Skeletal muscle cell (primary cell): ENCODE measurements at regions not wholly inside any gene's neighbourhood (a gene's known extent, or its start where the extent isn't known, plus 50 kb on each side); places are given as distances from the start of the nearest gene placed in this dataset.
A peak's percentile ranks its signal among the peaks of the same experiment; 100 is the strongest.

ENCODE experiments used
- DNase-seq: peaks from one replicate; pipeline ENCODE4 v3.0.0-alpha.2; 2010; ENCODE audit warnings: low read depth
- H3K4me3 ChIP-seq: 2 replicates; pipeline ENCODE4 v1.5.1; 2011; ENCODE audit warnings: low read depth, mild to moderate bottlenecking, control low read depth, low read length, moderate library complexity

DNA sequence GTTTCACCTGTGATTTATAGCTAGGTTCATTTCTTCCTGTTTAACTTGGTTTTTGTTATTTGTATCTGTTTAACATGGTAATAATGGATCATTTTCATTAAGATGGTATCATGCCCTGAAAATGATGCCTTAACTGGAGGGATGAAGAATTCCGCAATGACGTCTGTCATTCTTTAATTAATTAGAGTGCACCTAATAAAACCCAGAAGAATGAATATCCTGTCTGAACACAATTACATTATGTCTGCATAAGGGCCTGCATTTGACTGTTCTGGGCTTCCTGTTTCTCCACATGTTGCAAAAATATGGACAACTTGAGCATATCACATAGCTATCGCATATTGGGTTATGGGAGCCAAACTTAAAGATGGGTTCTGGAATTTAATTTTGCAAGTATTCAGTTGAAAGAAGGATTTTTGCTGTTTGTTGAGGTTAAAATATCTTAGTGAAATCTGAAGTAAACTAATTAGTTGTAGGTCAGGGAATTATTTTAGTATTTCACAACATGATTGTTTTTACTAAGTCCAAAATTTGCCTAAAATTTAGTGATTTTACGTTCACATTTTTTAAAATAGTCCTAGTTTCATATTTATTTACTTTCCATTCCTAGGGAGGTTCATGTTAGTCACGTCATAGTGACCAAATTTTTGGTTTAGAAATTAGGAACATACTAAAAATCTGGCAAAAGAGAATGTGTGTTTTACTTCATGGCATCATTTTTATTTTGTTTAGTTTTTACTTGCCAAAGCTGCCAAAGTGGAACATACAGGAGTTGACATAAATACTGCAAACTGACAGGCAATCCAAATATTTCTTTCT lies 321.0 kb upstream of the TGFBR2 start:
- H3K4me3 ChIP-seq, result no peak overlapping the region
- no peak for DNase-seq

GRCh38 chr3:30286007-30286669 lies 320.3 kb upstream of the TGFBR2 start:
- H3K4me3 ChIP-seq, result no peak overlapping the region
- peak; percentile 98 for DNase-seq

DNA sequence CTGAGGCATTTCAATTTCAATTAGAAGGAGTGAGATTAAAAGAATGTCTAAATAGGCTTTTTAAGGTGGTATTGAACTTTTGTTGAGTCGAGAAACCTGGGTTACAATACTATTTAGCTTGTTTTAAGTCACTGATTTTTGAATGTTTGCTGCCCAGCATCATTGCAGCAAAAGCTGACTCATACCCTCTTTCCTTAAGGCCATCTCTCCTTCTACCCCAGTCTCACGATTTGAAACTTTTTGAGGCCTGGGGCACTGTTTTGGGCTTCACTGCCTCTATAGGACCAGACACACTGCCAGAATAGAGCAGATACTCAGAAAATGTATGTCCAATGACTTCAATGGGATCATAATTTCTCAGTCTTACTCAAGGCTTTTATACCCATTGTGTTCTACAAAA lies 319.6 kb upstream of the TGFBR2 start:
- no peak for DNase-seq
- no peak overlapping the region for H3K4me3 ChIP-seq

DNA sequence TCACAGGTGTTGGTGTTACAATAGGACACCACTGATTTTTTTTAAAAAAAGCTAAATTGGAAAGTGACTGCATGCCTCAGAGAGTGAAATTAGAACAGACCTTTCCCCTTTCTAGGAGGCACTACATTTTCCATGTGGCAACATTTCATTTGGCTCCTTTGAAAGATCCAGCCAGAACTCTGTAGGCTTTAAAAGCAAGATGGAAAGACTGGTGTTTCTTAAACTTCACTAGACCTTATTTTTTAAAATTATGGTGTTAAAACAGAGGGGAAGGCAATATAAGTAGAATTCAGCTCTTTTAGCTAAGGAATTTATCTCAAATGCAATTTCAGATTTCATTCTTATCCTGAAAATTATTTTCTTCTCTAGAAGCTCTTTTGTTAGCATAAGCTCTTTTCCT lies 317.6 kb upstream of the TGFBR2 start:
- H3K4me3 ChIP-seq, result no peak overlapping the region
- no peak for DNase-seq

DNA sequence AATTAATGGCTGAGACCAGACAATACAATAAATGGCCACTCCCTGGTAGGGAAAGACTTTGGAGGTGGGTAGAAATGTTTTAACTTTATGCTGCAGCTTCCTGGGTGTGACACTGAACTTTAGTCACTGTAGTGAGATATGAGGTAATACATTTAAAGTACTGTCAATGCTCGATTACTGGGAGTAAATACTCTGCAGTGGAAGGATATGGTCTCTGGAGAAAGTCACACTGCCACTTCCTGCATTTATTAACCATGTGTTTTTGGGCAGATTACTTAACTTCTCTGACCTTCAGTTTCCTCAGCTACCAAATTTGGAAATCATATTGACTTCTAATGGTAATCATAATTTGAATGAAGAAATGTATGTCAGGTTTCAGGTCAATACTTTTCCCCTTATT lies 317.1 kb upstream of the TGFBR2 start:
- H3K4me3 ChIP-seq, result no peak overlapping the region
- DNase-seq, result no peak

DNA sequence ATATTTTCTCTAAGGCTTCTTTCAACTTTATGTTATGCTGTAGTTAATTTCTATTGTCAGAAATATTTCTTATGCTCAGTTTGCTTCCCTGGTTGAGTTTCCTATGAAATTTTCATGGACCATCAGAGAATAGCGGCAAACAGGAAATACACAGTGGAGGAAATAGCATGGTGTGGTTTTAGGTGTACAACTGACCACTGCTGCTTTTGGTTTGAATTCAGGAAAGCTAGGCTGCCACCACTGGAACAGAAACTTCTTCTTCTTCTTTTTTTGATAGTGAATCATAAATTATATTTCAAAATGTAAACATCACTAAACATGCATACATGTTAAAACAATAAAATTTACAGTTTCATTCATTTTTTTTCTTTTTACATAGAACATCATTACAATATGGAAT lies 316.6 kb upstream of the TGFBR2 start:
- no peak overlapping the region for H3K4me3 ChIP-seq
- DNase-seq, result no peak

- DNase-seq, result no peak
- H3K4me3 ChIP-seq, result no peak overlapping the region
These were observed 315.9 kb upstream of the TGFBR2 start for GRCh38 chr3:30290479-30290878.

- peak; percentile 76 for DNase-seq
- no peak overlapping the region for H3K4me3 ChIP-seq
These were observed 314.1 kb upstream of the TGFBR2 start for GRCh38 chr3:30292192-30292893.

DNA sequence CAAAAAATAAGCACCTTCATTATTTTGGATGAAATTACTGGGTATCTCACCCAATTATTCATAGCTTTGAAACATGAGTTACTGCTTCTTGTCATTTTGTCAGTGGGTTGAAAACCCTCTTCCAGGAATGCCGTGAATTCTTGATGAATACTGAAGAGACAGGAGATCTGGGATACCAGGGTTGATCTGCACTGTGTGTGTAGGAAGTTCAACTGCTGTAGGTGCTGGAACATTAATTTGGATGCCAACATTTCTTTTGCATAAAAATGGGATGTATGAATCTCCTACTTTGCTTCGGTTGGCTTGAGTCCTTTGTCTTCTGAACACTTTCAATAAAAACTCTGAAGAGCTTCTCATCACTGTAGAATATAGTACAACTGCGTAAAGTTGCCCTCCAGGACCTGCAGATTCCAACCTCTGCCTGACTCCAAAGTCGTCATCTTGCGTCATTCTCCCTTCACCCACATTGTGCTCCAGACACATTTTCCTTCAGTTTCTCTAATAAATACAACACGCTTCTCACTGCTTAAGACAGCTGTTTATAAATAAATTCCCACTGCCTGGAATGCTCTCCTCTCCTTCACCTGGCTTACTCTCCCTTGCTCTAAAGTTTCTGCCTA lies 312.7 kb upstream of the TGFBR2 start:
- DNase-seq, result peak; percentile 88
- no peak overlapping the region for H3K4me3 ChIP-seq

- H3K4me3 ChIP-seq, result no peak overlapping the region
- peak; percentile 71 for DNase-seq
These were observed 312.1 kb upstream of the TGFBR2 start for GRCh38 chr3:30294241-30294667.

GRCh38 chr3:30297112-30297511 lies 309.3 kb upstream of the TGFBR2 start:
- H3K4me3 ChIP-seq, result no peak overlapping the region
- no peak for DNase-seq

DNA sequence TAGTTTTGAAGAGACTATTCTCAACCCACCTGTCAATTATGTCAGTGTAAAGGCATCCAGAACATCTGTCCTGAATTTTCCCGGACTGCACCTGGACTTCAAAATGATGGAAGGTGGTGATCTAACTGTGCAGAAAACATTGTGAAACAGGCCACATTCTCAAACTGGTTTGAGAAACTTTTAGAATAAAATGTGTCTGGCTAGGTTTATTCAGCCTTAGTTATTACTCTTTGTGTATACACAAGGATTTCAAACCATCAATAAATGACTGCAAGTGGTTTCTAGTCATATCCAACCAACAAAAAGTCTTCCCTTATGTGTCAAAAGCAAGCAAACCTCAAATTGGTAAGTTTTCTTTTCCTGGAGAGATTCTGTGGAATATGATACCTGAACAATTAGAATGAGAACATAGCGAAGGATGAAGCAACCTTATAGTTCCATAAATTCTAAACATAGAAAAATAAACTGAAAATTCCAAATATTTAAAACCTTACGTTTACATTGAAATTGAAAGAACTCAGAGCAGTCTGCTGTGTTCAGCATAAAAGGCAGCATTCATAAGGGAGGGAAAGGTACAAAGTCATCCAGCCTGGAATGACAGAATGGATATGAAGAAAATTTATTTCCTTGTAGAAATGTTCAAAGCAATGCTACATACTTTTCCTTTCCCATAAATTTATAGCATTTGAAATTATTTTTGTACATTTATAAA lies 306.6 kb upstream of the TGFBR2 start:
- H3K4me3 ChIP-seq, result no peak overlapping the region
- no peak for DNase-seq

DNA sequence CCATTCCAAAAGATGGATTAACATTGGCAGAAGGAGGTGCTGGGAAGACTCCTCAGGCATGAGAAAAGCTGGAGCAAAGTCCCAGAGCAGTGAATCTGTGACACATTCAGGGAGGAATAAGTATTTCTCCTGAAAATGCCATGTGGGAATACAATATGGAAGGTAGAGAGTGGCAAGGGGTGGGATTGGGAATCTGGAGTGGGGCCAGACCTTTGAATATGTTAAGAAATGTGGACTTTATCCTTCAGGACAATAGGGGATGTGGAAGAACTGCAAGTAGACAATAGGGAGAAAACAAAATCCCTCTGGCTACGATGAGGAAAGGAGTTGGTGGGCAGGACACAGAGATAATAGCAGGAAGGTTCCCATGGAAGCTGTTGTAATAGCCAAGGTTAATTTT lies 305.6 kb upstream of the TGFBR2 start:
- H3K4me3 ChIP-seq, result no peak overlapping the region
- DNase-seq, result no peak

- H3K4me3 ChIP-seq, result no peak overlapping the region
- no peak for DNase-seq
These were observed 304.4 kb upstream of the TGFBR2 start for GRCh38 chr3:30302027-30302426.

- DNase-seq, result no peak
- no peak overlapping the region for H3K4me3 ChIP-seq
These were observed 302.6 kb upstream of the TGFBR2 start for GRCh38 chr3:30303770-30304169.

DNA sequence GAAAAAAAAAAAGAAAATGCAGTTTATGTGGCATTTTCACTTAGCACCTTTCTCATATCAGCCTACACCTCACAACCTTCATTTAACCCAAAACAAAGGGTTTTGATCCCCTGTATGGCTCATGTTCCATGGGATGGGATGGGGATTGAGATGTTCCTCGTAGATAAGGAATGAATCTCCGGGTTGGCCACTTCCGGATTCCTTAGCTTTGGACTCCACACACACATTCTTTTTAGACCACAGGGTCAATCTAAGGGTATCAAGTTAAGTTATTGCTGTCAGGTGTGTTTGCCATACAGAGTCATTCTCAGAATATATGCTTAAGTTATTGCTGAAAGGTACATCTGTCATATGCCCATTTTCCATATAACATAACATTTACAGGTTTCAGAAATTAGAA lies 301.4 kb upstream of the TGFBR2 start:
- DNase-seq, result no peak
- no peak overlapping the region for H3K4me3 ChIP-seq

GRCh38 chr3:30306896-30307295 lies 299.5 kb upstream of the TGFBR2 start:
- DNase-seq, result no peak
- H3K4me3 ChIP-seq, result no peak overlapping the region

GRCh38 chr3:30307372-30307950 lies 298.9 kb upstream of the TGFBR2 start:
- no peak overlapping the region for H3K4me3 ChIP-seq
- DNase-seq, result no peak

DNA sequence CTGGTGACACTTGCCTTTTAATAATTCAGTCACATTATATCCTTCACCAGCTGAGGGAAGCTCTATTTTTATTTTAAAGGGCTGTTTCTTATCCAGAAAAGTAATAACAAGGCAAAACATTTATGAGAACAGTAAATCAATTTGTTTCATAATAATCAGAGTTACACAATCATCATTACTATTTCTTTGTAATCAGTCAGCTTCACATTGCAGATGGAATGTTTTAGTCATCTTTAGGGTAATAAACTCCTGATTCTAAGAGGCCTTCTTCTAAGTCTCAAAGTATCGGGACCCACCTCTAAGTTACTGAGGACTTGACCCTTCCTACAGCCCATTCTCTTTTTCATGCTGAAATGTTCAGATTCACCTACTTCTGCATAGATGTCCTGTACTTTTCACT lies 298.3 kb upstream of the TGFBR2 start:
- no peak overlapping the region for H3K4me3 ChIP-seq
- DNase-seq, result peak; percentile 50
